ENCODE measurements at regions not wholly inside any gene's neighbourhood (a gene's known extent, or its start where the extent isn't known, plus 50 kb on each side); places are given as distances from the start of the nearest gene placed in this dataset.
"Not testable (repeated sequence)": the region's sequence is repeated elsewhere in the genome, so short reads cannot be mapped to it uniquely, and the experiment has no call there.

- DNase-seq (ENCODE audit: low read depth, low spot score): no peak
Measured at GRCh38 chr14:22492622-22493542, 96.1 kb downstream of the DAD1 start.

GRCh38 chr14:22491683-22492621, 97.1 kb downstream of the DAD1 start:
- no peak for DNase-seq (ENCODE audit: low read depth, low spot score)

- DNase-seq (ENCODE audit: low read depth, low spot score): not testable (repeated sequence)
Measured at GRCh38 chr14:22491053-22491452, 98.0 kb downstream of the DAD1 start.

- DNase-seq (ENCODE audit: low read depth, low spot score): no peak
Measured at GRCh38 chr14:22489957-22490950, 98.8 kb downstream of the DAD1 start.

DNA sequence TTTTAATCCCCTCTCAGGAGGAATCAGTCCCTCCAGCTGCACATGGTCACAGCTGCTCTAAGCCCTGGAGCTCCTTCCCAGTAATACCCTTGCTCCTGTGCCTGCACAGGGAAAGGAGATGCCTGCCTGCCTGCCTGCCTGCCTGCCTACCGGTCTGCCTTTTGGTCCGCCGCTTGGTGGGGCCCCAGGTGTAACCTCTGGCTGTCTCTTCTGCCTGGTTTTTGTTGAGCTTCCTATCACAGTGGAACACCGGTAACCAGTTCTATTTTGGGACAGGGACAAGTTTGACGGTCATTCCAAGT, 99.8 kb downstream of the DAD1 start:
- DNase-seq (ENCODE audit: low read depth, low spot score): no peak

GRCh38 chr14:22488522-22489243, 100.3 kb downstream of the DAD1 start:
- DNase-seq (ENCODE audit: low read depth, low spot score): no peak

DNA sequence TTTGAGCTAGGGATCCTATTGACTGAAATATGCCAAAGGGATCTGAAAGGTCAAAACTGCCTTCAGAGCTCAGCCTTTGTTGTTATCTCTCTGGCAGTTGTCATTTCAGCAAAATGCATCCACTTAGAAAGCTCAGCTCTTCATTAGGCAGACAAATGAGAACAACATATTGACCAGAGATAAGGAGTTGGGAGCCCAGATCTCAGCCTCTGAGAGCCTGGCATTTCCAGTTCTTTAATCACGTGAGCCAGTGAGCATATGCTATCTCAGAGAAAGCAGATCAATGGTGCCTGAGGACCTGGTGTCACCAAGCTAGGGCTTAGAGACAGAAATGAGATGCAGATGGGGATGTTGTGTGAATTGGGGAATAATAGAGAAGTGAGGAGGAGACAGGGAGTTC, 101.1 kb downstream of the DAD1 start:
- no peak for DNase-seq (ENCODE audit: low read depth, low spot score)

- no peak for DNase-seq (ENCODE audit: low read depth, low spot score)
Measured at GRCh38 chr14:22487401-22487800, 101.6 kb downstream of the DAD1 start.

- DNase-seq (ENCODE audit: low read depth, low spot score): no peak
Measured at GRCh38 chr14:22486675-22487074, 102.3 kb downstream of the DAD1 start.

DNA sequence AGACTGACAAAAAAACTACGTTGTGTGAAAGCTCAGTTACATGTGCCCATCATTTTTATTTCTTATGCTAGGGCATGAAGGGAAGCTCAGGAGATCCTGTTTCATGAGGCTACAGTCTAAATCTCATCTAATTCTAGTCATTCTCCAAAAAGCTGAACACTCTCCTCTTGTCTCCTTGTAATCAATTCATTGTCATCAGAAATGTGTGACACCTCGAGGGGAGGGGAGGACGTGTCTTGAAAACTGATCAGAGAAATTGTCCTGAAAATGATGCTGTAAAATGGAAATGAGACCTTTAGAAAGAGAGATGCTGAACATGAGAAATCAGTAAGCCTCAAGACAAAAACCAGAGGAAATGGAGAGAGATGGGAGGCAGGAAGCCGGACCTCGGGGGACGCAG, 103.4 kb downstream of the DAD1 start:
- no peak for DNase-seq (ENCODE audit: low read depth, low spot score)

GRCh38 chr14:22485178-22485577, 103.8 kb downstream of the DAD1 start:
- no peak for DNase-seq (ENCODE audit: low read depth, low spot score)

DNA sequence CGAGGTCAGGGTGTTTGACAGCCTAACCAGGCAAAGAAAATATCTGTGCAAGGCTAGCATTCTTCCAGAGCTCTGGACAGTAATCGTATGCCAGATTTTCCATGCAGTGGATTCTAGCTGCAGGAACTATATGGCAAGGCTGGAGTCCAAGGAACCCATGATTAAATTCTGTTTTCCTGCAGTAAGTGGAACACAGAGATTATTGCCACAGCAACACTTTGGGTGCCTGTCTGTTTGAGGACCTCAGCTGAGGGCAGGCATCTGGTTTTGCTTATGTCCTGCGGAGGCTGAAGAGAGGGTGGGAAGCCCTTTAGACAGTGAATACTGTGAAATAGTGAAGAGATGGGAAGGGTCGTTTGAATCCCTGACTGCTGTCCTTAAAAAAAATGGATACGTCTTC, 104.4 kb downstream of the DAD1 start:
- no peak for DNase-seq (ENCODE audit: low read depth, low spot score)

DNA sequence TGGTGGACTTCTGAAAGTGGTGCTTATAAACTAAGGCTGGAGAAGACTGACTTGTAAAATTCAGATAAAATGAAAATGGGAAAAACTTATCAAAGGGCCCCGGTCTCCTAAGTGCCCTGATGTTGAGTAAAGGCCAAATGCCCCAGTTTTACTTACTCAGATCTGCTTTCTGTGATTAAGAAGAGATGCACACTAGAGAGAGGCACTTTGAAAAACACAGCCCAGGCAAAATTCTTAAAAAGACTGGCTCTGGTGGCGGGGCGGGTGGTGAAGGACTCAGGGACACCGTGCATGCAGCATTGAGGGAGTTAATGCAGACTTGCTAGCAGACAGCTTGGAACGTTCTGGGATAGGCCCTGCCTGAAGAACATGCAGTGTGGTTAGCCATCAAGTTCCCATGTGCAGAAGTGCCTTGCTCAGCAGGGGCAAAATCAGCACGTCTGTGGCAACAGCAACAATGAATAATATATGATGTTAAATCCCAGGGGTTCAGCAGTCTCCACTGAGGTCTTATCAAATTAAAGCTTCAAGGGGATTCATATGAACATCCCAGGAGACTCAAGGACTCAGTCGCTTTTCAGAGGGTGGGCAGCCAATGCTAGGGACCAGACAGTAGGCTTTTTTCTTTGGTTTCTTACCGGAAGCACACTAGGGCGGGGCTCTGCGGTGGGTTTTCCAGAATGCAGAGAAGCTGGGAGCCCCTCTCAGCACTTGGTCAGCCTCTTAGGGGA, 105.0 kb downstream of the DAD1 start:
- DNase-seq (ENCODE audit: low read depth, low spot score): no peak

DNA sequence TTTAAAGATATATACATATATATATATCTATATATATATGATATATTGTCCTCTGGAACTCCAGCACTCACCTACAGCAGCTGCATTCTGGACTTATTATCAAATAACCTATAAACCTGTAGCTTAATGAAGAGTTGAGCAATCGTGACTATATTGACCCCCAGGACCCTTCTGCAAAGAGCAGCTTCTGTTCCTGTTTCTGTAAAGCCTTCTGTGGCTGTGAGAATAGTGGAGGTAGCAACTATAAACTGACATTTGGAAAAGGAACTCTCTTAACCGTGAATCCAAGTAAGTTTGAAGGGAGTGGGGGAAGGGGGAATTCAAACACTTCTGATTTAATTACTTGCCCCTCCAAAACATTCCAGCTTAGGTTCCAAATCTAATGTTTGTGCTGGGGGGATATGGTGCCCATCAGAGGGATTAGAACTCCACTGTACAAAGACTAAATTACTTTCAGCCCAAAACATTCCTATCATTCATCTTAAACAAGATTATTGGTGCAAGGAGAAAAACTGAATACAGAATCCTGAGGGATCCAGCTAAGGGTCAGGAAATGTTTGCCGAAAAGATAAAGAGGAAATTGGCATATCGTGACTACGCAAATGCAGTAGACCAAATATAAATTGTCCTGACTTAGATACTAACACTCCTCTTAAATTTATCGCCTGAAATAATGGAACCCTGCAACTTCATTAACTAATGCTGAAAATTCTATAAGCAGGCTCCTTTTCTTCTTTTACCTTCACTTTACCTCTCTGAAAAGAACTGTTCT, 106.1 kb downstream of the DAD1 start:
- no peak for DNase-seq (ENCODE audit: low read depth, low spot score)

- DNase-seq (ENCODE audit: low read depth, low spot score): no peak
Measured at GRCh38 chr14:22482085-22482694, 106.8 kb downstream of the DAD1 start.

GRCh38 chr14:22481546-22481945, 107.5 kb downstream of the DAD1 start:
- DNase-seq (ENCODE audit: low read depth, low spot score): no peak

GRCh38 chr14:22479776-22480464, 109.1 kb downstream of the DAD1 start:
- DNase-seq (ENCODE audit: low read depth, low spot score): no peak

GRCh38 chr14:22479132-22479531, 109.9 kb downstream of the DAD1 start:
- DNase-seq (ENCODE audit: low read depth, low spot score): no peak

Measured in activated naive CD8-positive, alpha-beta T cell treated with anti-CD3 and anti-CD28 coated beads, Interleukin-2, amount 50 U/mL, for 16 hours (primary cell).